H9 (cell line): ENCODE measurements at regions not wholly inside any gene's neighbourhood (a gene's known extent, or its start where the extent isn't known, plus 50 kb on each side); places are given as distances from the start of the nearest gene placed in this dataset.

Experiments used
- DNase-seq: peaks from one replicate; pipeline ENCODE4 v3.0.0-alpha.2; 2017
- H2AFZ ChIP-seq: one replicate; pipeline ENCODE4 v1.6.1; 2013; ENCODE audit warnings: mild to moderate bottlenecking, low read length, control low read depth, moderate library complexity
- H2AK5ac ChIP-seq: 2 replicates; pipeline ENCODE4 v1.6.1; 2013; ENCODE audit warnings: low read length, control low read depth, mixed read lengths; ENCODE audit not compliant: insufficient read length
- H2BK120ac ChIP-seq: one replicate; pipeline ENCODE4 v1.6.1; 2013; ENCODE audit warnings: low read depth, mild to moderate bottlenecking, low read length, control low read depth, inconsistent platforms; ENCODE audit not compliant: poor library complexity, severe bottlenecking
- H2BK12ac ChIP-seq: 2 replicates; pipeline ENCODE4 v1.6.1; 2013; ENCODE audit warnings: low read length, control low read depth, mixed read lengths, low read depth; ENCODE audit not compliant: insufficient read length
- H2BK15ac ChIP-seq: 2 replicates; pipeline ENCODE4 v1.6.1; 2013; ENCODE audit warnings: low read depth, low read length, control low read depth
- H2BK20ac ChIP-seq: one replicate; pipeline ENCODE4 v1.6.1; 2013; ENCODE audit warnings: low read depth, mild to moderate bottlenecking, low read length, control low read depth, inconsistent platforms; ENCODE audit not compliant: poor library complexity, severe bottlenecking
- H2BK5ac ChIP-seq: 2 replicates; pipeline ENCODE4 v1.6.1; 2013; ENCODE audit warnings: low read length, control low read depth, mixed read lengths; ENCODE audit not compliant: insufficient read length
- H3K14ac ChIP-seq: 2 replicates; pipeline ENCODE4 v1.6.1; 2013; ENCODE audit warnings: low read length, control low read depth; ENCODE audit not compliant: insufficient read depth
- H3K18ac ChIP-seq: 2 replicates; pipeline ENCODE4 v1.6.1; 2013; ENCODE audit warnings: low read depth, mild to moderate bottlenecking, mixed read lengths, low read length, control low read depth; ENCODE audit not compliant: insufficient read length
- H3K23ac ChIP-seq: 2 replicates; pipeline ENCODE4 v1.6.1; 2013; ENCODE audit warnings: low read length, control low read depth, mixed read lengths, low read depth; ENCODE audit not compliant: insufficient read length
- H3K23me2 ChIP-seq: 2 replicates; pipeline ENCODE4 v1.6.1; 2013; ENCODE audit warnings: low read depth, mild to moderate bottlenecking, mixed read lengths, low read length, control low read depth; ENCODE audit not compliant: insufficient read length, poor library complexity, severe bottlenecking
- H3K27ac ChIP-seq: 2 replicates; pipeline ENCODE4 v1.5.1; 2013; ENCODE audit warnings: low read length, control low read depth, mixed read lengths, low read depth; ENCODE audit not compliant: insufficient read length
- H3K27me3 ChIP-seq: 2 replicates; pipeline ENCODE4 v1.6.1; 2013; ENCODE audit warnings: low read length, control low read depth, inconsistent platforms; ENCODE audit not compliant: insufficient read depth
- H3K4ac ChIP-seq: 2 replicates; pipeline ENCODE4 v1.6.1; 2013; ENCODE audit warnings: low read depth, mild to moderate bottlenecking, control low read depth, inconsistent platforms, low read length, moderate library complexity
- H3K4me1 ChIP-seq: 2 replicates; pipeline ENCODE4 v1.6.1; 2013; ENCODE audit warnings: low read length, control low read depth, inconsistent platforms; ENCODE audit not compliant: insufficient read depth
- H3K4me2 ChIP-seq: 2 replicates; pipeline ENCODE4 v1.6.1; 2013; ENCODE audit warnings: low read length, control low read depth, mixed read lengths; ENCODE audit not compliant: insufficient read length, insufficient read depth
- H3K56ac ChIP-seq: 2 replicates; pipeline ENCODE4 v1.6.1; 2013; ENCODE audit warnings: low read depth, mild to moderate bottlenecking, mixed read lengths, low read length, control low read depth; ENCODE audit not compliant: insufficient read length
- H3K79me1 ChIP-seq: 2 replicates; pipeline ENCODE4 v1.6.1; 2013; ENCODE audit warnings: low read depth, mild to moderate bottlenecking, moderate library complexity, low read length, control low read depth, inconsistent platforms; ENCODE audit not compliant: insufficient read depth, poor library complexity, severe bottlenecking
- H3K79me2 ChIP-seq: 2 replicates; pipeline ENCODE4 v1.6.1; 2013; ENCODE audit warnings: low read length, control low read depth, inconsistent platforms; ENCODE audit not compliant: insufficient read depth
- H3K9ac ChIP-seq: 2 replicates; pipeline ENCODE4 v1.6.1; 2013; ENCODE audit warnings: low read length, control low read depth, mixed read lengths; ENCODE audit not compliant: insufficient read length; ENCODE audit errors: extremely low read depth
- H3K9me3 ChIP-seq: one replicate; pipeline ENCODE4 v1.6.1; 2013; ENCODE audit warnings: low read depth, low read length, inconsistent platforms; ENCODE audit not compliant: control insufficient read depth
- H3T11ph ChIP-seq: one replicate; pipeline ENCODE4 v1.6.1; 2013; ENCODE audit warnings: mild to moderate bottlenecking, low read length, control low read depth, inconsistent platforms
- H4K20me1 ChIP-seq: one replicate; pipeline ENCODE4 v1.6.1; 2013; ENCODE audit not compliant: control insufficient read depth, insufficient read length, insufficient read depth
- H4K5ac ChIP-seq: 2 replicates; pipeline ENCODE4 v1.6.1; 2013; ENCODE audit warnings: low read depth, mild to moderate bottlenecking, mixed read lengths, low read length, control low read depth; ENCODE audit not compliant: insufficient read length
- H4K8ac ChIP-seq: replicated peaks from 2 replicates; pipeline ENCODE4 v1.6.1; 2013; ENCODE audit warnings: low read length, control low read depth, mixed read lengths, low read depth; ENCODE audit not compliant: insufficient read length
- H4K91ac ChIP-seq: 2 replicates; pipeline ENCODE4 v1.6.1; 2013; ENCODE audit warnings: low read depth, mild to moderate bottlenecking, moderate library complexity, mixed read lengths, low read length, control low read depth; ENCODE audit not compliant: insufficient read length
- H3K27ac Mint-ChIP-seq, 3 experiments: 2 replicates in 2 of 3; 3 replicates in 1 of 3; pipeline ENCODE4 v1.8.0; 2020 to 2021; ENCODE audit warnings: mixed read lengths in 3 of 3, mild to moderate bottlenecking in 1 of 3, moderate library complexity in 1 of 3
- H3K27me3 Mint-ChIP-seq: 2 replicates; pipeline ENCODE4 v1.8.0; 2021; ENCODE audit warnings: low read depth, mild to moderate bottlenecking, moderate library complexity, mixed read lengths
- H3K36me3 Mint-ChIP-seq, 3 experiments: 2 replicates in 2 of 3; 3 replicates in 1 of 3; pipeline ENCODE4 v1.8.0; 2020 to 2021; ENCODE audit warnings: low read depth in 3 of 3, mixed read lengths in 3 of 3; ENCODE audit not compliant: insufficient read depth in 1 of 3
- H3K4me1 Mint-ChIP-seq, 2 experiments: 2 replicates each; pipeline ENCODE4 v1.8.0; 2020; ENCODE audit warnings: mixed read lengths in 2 of 2
- H3K4me3 Mint-ChIP-seq, 2 experiments: 2 replicates in 1 of 2; 3 replicates in 1 of 2; pipeline ENCODE4 v1.8.0; 2020 to 2021; ENCODE audit warnings: mild to moderate bottlenecking in 2 of 2, mixed read lengths in 2 of 2, moderate library complexity in 1 of 2
- H3K9me3 Mint-ChIP-seq, 2 experiments: 2 replicates in 1 of 2; 3 replicates in 1 of 2; pipeline ENCODE4 v1.8.0; 2020; ENCODE audit warnings: mild to moderate bottlenecking in 2 of 2, mixed read lengths in 2 of 2, moderate library complexity in 1 of 2
- CTCF ChIP-seq: fragments of 200-600 bp; sonication (generic); conservative IDR thresholded peaks from 3 replicates; pipeline ENCODE4 v1.8.0; 2021; ENCODE audit warnings: antibody characterized with exemption, mild to moderate bottlenecking
- WGBS: extraction: QIAGEN DNeasy Blood & Tissue Kit; methylation state at CpG from one replicate; pipeline ENCODE4 v1.1.7; 2013; ENCODE audit warnings: missing lambda C conversion rate, low lambda C conversion rate, mixed read lengths; ENCODE audit not compliant: insufficient read length; ENCODE audit errors: extremely low coverage; 5-methylcytosine and 5-hydroxymethylcytosine counted together

- no peak overlapping the region for H4K91ac ChIP-seq
- Mint-ChIP-seq H3K27ac (peak overlapping the region in 2 of 3 experiments; percentile 23 to 76; a peak in 2 of 7 replicates), H3K9me3 (peaks cover 7 to 8% of the 10 kb centered on the region in 2 experiments; a peak in 4 of 5 replicates), H3K27me3 (no peaks in the 10 kb centered on the region), H3K36me3 (peaks cover 4 to 5% (median 5%) of the 10 kb centered on the region in 3 experiments), H3K4me1 (peaks cover 9 to 11% of the 10 kb centered on the region in 2 experiments; a peak in 3 of 4 replicates), H3K4me3 (no peak overlapping the region)
- H2BK12ac ChIP-seq: no peak overlapping the region
- H4K8ac ChIP-seq: no peak overlapping the region
- H3K18ac ChIP-seq: no peak overlapping the region
- no peak for TF ChIP-seq CTCF
- no peaks in the 10 kb centered on the region for H3K79me1 ChIP-seq
- no peak overlapping the region for H4K5ac ChIP-seq
- no peak overlapping the region for H3K27ac ChIP-seq
- no peak overlapping the region for H3T11ph ChIP-seq
- no peaks in the 10 kb centered on the region for H3K23me2 ChIP-seq
- no peak overlapping the region for H3K9ac ChIP-seq
- no peak overlapping the region for H3K4me2 ChIP-seq
- no peaks in the 10 kb centered on the region for H3K79me2 ChIP-seq
- no peak overlapping the region for H3K4ac ChIP-seq
- no peak overlapping the region for H2BK15ac ChIP-seq
- no peak for DNase-seq
- H2AK5ac ChIP-seq: no peak overlapping the region
- no peak overlapping the region for H3K56ac ChIP-seq
- no peak overlapping the region for H2BK120ac ChIP-seq
- H3K14ac ChIP-seq: no peak overlapping the region
- no CpG with 5 or more reads among the region's 4 CpGs for WGBS
- no peak overlapping the region for H3K23ac ChIP-seq
- no peaks in the 10 kb centered on the region for H3K9me3 ChIP-seq
- H2BK20ac ChIP-seq: no peak overlapping the region
- no peaks in the 10 kb centered on the region for H4K20me1 ChIP-seq
- H2AFZ ChIP-seq: no peak overlapping the region
- H3K4me1 ChIP-seq: no peaks in the 10 kb centered on the region
- H2BK5ac ChIP-seq: no peak overlapping the region
- no peaks in the 10 kb centered on the region for H3K27me3 ChIP-seq
Observed at GRCh38 chr5:98604721-98605425, 168.6 kb upstream of the RGMB start.
